Type B pancreatic cell (in vitro differentiated cells): ENCODE measurements at regions not wholly inside any gene's neighbourhood (a gene's known extent, or its start where the extent isn't known, plus 50 kb on each side); places are given as distances from the start of the nearest gene placed in this dataset.

Experiments
- DNase-seq: peaks from one replicate; pipeline ENCODE4 v3.0.0; 2021; ENCODE audit warnings: mixed read lengths; ENCODE audit not compliant: unreplicated experiment; ENCODE audit errors: extremely low spot score
- H3K27ac Mint-ChIP-seq: 2 replicates; pipeline ENCODE4 v1.8.0; 2021; ENCODE audit warnings: mild to moderate bottlenecking, mixed read lengths
- H3K27me3 Mint-ChIP-seq: 2 replicates; pipeline ENCODE4 v1.8.0; 2021; ENCODE audit warnings: mixed read lengths
- H3K36me3 Mint-ChIP-seq: 2 replicates; pipeline ENCODE4 v1.8.0; 2021; ENCODE audit warnings: mixed read lengths
- H3K4me1 Mint-ChIP-seq: one replicate; pipeline ENCODE4 v1.8.0; 2021; ENCODE audit warnings: mixed read lengths; ENCODE audit not compliant: unreplicated experiment
- H3K4me3 Mint-ChIP-seq: 2 replicates; pipeline ENCODE4 v1.8.0; 2021; ENCODE audit warnings: mild to moderate bottlenecking, mixed read lengths
- H3K9me3 Mint-ChIP-seq: 2 replicates; pipeline ENCODE4 v1.8.0; 2021; ENCODE audit warnings: mixed read lengths
- TF ChIP-seq, protein P1 (sequence below): fragments of 200-600 bp; sonication (generic); conservative IDR thresholded peaks from 2 replicates; pipeline ENCODE4 v1.5.0; 2021; ENCODE audit warnings: antibody characterized with exemption, mild to moderate bottlenecking

GRCh38 chr2:65666156-65666725 lies 233.8 kb upstream of the SPRED2 start:
- Mint-ChIP-seq H3K9me3 (peaks cover 8% of the 10 kb centered on the region), H3K27ac (no peak overlapping the region), H3K4me3 (no peak overlapping the region), H3K36me3 (no peaks in the 10 kb centered on the region), H3K4me1 (peaks cover 22% of the 10 kb centered on the region), H3K27me3 (no peaks in the 10 kb centered on the region)
- no peak for DNase-seq
- TF ChIP-seq, protein P1, sequence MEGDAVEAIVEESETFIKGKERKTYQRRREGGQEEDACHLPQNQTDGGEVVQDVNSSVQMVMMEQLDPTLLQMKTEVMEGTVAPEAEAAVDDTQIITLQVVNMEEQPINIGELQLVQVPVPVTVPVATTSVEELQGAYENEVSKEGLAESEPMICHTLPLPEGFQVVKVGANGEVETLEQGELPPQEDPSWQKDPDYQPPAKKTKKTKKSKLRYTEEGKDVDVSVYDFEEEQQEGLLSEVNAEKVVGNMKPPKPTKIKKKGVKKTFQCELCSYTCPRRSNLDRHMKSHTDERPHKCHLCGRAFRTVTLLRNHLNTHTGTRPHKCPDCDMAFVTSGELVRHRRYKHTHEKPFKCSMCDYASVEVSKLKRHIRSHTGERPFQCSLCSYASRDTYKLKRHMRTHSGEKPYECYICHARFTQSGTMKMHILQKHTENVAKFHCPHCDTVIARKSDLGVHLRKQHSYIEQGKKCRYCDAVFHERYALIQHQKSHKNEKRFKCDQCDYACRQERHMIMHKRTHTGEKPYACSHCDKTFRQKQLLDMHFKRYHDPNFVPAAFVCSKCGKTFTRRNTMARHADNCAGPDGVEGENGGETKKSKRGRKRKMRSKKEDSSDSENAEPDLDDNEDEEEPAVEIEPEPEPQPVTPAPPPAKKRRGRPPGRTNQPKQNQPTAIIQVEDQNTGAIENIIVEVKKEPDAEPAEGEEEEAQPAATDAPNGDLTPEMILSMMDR: no peak

DNA sequence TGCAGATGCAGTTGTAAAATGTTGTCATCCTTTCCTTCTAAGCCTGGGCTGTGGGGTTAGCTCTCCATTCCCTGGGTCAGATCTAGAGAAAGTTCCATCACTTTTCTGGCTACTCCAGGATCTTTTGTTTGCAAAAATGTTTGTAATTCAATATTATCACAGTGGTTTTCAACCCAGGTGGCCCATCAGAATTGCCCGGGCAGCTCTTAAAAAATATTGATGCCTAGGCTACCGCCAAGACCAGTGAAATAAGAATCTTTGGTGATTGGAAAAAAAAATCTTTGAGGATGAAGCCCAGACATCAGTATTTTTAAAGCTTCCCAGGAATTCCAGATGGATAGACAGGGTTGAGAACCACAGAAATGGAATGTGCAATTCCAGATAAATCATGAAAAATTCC lies 232.5 kb upstream of the SPRED2 start:
- DNase-seq: no peak
- H3K4me3 Mint-ChIP-seq: no peak overlapping the region
- H3K27me3 Mint-ChIP-seq: no peaks in the 10 kb centered on the region
- H3K36me3 Mint-ChIP-seq: no peaks in the 10 kb centered on the region
- no peak overlapping the region for H3K27ac Mint-ChIP-seq
- peaks cover 29% of the 10 kb centered on the region for H3K4me1 Mint-ChIP-seq
- H3K9me3 Mint-ChIP-seq: peaks cover 4% of the 10 kb centered on the region
- TF ChIP-seq, protein P1: no peak

- Mint-ChIP-seq H3K9me3 (peaks cover 7% of the 10 kb centered on the region), H3K27me3 (peaks cover 4% of the 10 kb centered on the region), H3K4me3 (no peak overlapping the region), H3K36me3 (no peaks in the 10 kb centered on the region), H3K4me1 (peaks cover 33% of the 10 kb centered on the region), H3K27ac (no peak overlapping the region)
- no peak for DNase-seq
- TF ChIP-seq, protein P1: no peak
Measured at GRCh38 chr2:65663831-65664407, 231.5 kb upstream of the SPRED2 start.

GRCh38 chr2:65662654-65663432 lies 230.4 kb upstream of the SPRED2 start:
- H3K4me3 Mint-ChIP-seq: peak overlapping the region; percentile 4
- DNase-seq: no peak
- peak overlapping the region; percentile 14 for H3K27ac Mint-ChIP-seq
- no peaks in the 10 kb centered on the region for H3K36me3 Mint-ChIP-seq
- peaks cover 37% of the 10 kb centered on the region for H3K4me1 Mint-ChIP-seq
- TF ChIP-seq, protein P1: no peak
- H3K27me3 Mint-ChIP-seq: peaks cover 6% of the 10 kb centered on the region
- H3K9me3 Mint-ChIP-seq: peaks cover 5% of the 10 kb centered on the region

DNA sequence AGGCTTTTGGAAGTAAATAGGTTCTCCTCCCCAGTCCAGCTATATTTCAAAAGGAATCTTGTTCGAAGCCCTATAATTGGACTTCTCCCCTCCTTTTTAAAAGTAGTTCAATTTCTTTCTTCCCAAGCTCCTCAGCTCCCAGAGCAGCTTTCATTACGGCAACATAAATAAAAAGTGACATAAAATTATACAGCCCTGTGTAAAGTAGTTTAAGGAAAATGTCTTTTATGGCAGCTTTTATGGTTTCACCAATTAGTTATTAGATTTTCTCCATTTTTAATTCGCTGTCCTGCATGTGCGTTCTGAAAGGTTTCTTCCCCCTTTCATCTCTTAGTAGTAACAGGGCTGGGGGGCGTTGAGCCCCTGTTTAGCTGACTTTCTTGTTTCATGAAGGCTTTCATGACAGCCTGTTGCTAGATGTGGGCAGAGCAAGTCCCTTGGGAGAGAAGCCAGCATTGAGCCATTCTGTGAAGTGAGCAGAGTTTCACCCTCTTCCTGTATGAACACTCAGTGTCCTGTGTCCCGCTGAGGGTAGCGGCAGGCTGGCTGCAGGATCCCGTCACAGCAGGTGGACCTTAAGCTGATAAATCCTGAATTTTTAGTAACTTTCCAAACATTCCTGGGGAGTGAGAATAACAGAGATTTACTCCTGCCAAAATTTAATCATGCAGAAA lies 229.7 kb upstream of the SPRED2 start:
- H3K4me1 Mint-ChIP-seq: peaks cover 44% of the 10 kb centered on the region
- DNase-seq: no peak
- no peak overlapping the region for H3K4me3 Mint-ChIP-seq
- H3K9me3 Mint-ChIP-seq: peaks cover 5% of the 10 kb centered on the region
- H3K27me3 Mint-ChIP-seq: peaks cover 11% of the 10 kb centered on the region
- H3K27ac Mint-ChIP-seq: peak overlapping the region; percentile 14
- TF ChIP-seq, protein P1: no peak
- no peaks in the 10 kb centered on the region for H3K36me3 Mint-ChIP-seq
